H9 (cell line): ENCODE measurements at regions not wholly inside any gene's neighbourhood (a gene's known extent, or its start where the extent isn't known, plus 50 kb on each side); places are given as distances from the start of the nearest gene placed in this dataset.

Source experiments
- DNase-seq: peaks from one replicate; pipeline ENCODE4 v3.0.0-alpha.2; 2017
- H2AFZ ChIP-seq: one replicate; pipeline ENCODE4 v1.6.1; 2013; ENCODE audit warnings: mild to moderate bottlenecking, low read length, control low read depth, moderate library complexity
- H2AK5ac ChIP-seq: 2 replicates; pipeline ENCODE4 v1.6.1; 2013; ENCODE audit warnings: low read length, control low read depth, mixed read lengths; ENCODE audit not compliant: insufficient read length
- H2BK120ac ChIP-seq: one replicate; pipeline ENCODE4 v1.6.1; 2013; ENCODE audit warnings: low read depth, mild to moderate bottlenecking, low read length, control low read depth, inconsistent platforms; ENCODE audit not compliant: poor library complexity, severe bottlenecking
- H2BK12ac ChIP-seq: 2 replicates; pipeline ENCODE4 v1.6.1; 2013; ENCODE audit warnings: low read length, control low read depth, mixed read lengths, low read depth; ENCODE audit not compliant: insufficient read length
- H2BK15ac ChIP-seq: 2 replicates; pipeline ENCODE4 v1.6.1; 2013; ENCODE audit warnings: low read depth, low read length, control low read depth
- H2BK20ac ChIP-seq: one replicate; pipeline ENCODE4 v1.6.1; 2013; ENCODE audit warnings: low read depth, mild to moderate bottlenecking, low read length, control low read depth, inconsistent platforms; ENCODE audit not compliant: poor library complexity, severe bottlenecking
- H2BK5ac ChIP-seq: 2 replicates; pipeline ENCODE4 v1.6.1; 2013; ENCODE audit warnings: low read length, control low read depth, mixed read lengths; ENCODE audit not compliant: insufficient read length
- H3K14ac ChIP-seq: 2 replicates; pipeline ENCODE4 v1.6.1; 2013; ENCODE audit warnings: low read length, control low read depth; ENCODE audit not compliant: insufficient read depth
- H3K18ac ChIP-seq: 2 replicates; pipeline ENCODE4 v1.6.1; 2013; ENCODE audit warnings: low read depth, mild to moderate bottlenecking, mixed read lengths, low read length, control low read depth; ENCODE audit not compliant: insufficient read length
- H3K23ac ChIP-seq: 2 replicates; pipeline ENCODE4 v1.6.1; 2013; ENCODE audit warnings: low read length, control low read depth, mixed read lengths, low read depth; ENCODE audit not compliant: insufficient read length
- H3K23me2 ChIP-seq: 2 replicates; pipeline ENCODE4 v1.6.1; 2013; ENCODE audit warnings: low read depth, mild to moderate bottlenecking, mixed read lengths, low read length, control low read depth; ENCODE audit not compliant: insufficient read length, poor library complexity, severe bottlenecking
- H3K27ac ChIP-seq: 2 replicates; pipeline ENCODE4 v1.5.1; 2013; ENCODE audit warnings: low read length, control low read depth, mixed read lengths, low read depth; ENCODE audit not compliant: insufficient read length
- H3K27me3 ChIP-seq: 2 replicates; pipeline ENCODE4 v1.6.1; 2013; ENCODE audit warnings: low read length, control low read depth, inconsistent platforms; ENCODE audit not compliant: insufficient read depth
- H3K4ac ChIP-seq: 2 replicates; pipeline ENCODE4 v1.6.1; 2013; ENCODE audit warnings: low read depth, mild to moderate bottlenecking, control low read depth, inconsistent platforms, low read length, moderate library complexity
- H3K4me1 ChIP-seq: 2 replicates; pipeline ENCODE4 v1.6.1; 2013; ENCODE audit warnings: low read length, control low read depth, inconsistent platforms; ENCODE audit not compliant: insufficient read depth
- H3K4me2 ChIP-seq: 2 replicates; pipeline ENCODE4 v1.6.1; 2013; ENCODE audit warnings: low read length, control low read depth, mixed read lengths; ENCODE audit not compliant: insufficient read length, insufficient read depth
- H3K56ac ChIP-seq: 2 replicates; pipeline ENCODE4 v1.6.1; 2013; ENCODE audit warnings: low read depth, mild to moderate bottlenecking, mixed read lengths, low read length, control low read depth; ENCODE audit not compliant: insufficient read length
- H3K79me1 ChIP-seq: 2 replicates; pipeline ENCODE4 v1.6.1; 2013; ENCODE audit warnings: low read depth, mild to moderate bottlenecking, moderate library complexity, low read length, control low read depth, inconsistent platforms; ENCODE audit not compliant: insufficient read depth, poor library complexity, severe bottlenecking
- H3K79me2 ChIP-seq: 2 replicates; pipeline ENCODE4 v1.6.1; 2013; ENCODE audit warnings: low read length, control low read depth, inconsistent platforms; ENCODE audit not compliant: insufficient read depth
- H3K9ac ChIP-seq: 2 replicates; pipeline ENCODE4 v1.6.1; 2013; ENCODE audit warnings: low read length, control low read depth, mixed read lengths; ENCODE audit not compliant: insufficient read length; ENCODE audit errors: extremely low read depth
- H3K9me3 ChIP-seq: one replicate; pipeline ENCODE4 v1.6.1; 2013; ENCODE audit warnings: low read depth, low read length, inconsistent platforms; ENCODE audit not compliant: control insufficient read depth
- H3T11ph ChIP-seq: one replicate; pipeline ENCODE4 v1.6.1; 2013; ENCODE audit warnings: mild to moderate bottlenecking, low read length, control low read depth, inconsistent platforms
- H4K20me1 ChIP-seq: one replicate; pipeline ENCODE4 v1.6.1; 2013; ENCODE audit not compliant: control insufficient read depth, insufficient read length, insufficient read depth
- H4K5ac ChIP-seq: 2 replicates; pipeline ENCODE4 v1.6.1; 2013; ENCODE audit warnings: low read depth, mild to moderate bottlenecking, mixed read lengths, low read length, control low read depth; ENCODE audit not compliant: insufficient read length
- H4K8ac ChIP-seq: replicated peaks from 2 replicates; pipeline ENCODE4 v1.6.1; 2013; ENCODE audit warnings: low read length, control low read depth, mixed read lengths, low read depth; ENCODE audit not compliant: insufficient read length
- H4K91ac ChIP-seq: 2 replicates; pipeline ENCODE4 v1.6.1; 2013; ENCODE audit warnings: low read depth, mild to moderate bottlenecking, moderate library complexity, mixed read lengths, low read length, control low read depth; ENCODE audit not compliant: insufficient read length
- H3K27ac Mint-ChIP-seq, 3 experiments: 2 replicates in 2 of 3; 3 replicates in 1 of 3; pipeline ENCODE4 v1.8.0; 2020 to 2021; ENCODE audit warnings: mixed read lengths in 3 of 3, mild to moderate bottlenecking in 1 of 3, moderate library complexity in 1 of 3
- H3K27me3 Mint-ChIP-seq: 2 replicates; pipeline ENCODE4 v1.8.0; 2021; ENCODE audit warnings: low read depth, mild to moderate bottlenecking, moderate library complexity, mixed read lengths
- H3K36me3 Mint-ChIP-seq, 3 experiments: 2 replicates in 2 of 3; 3 replicates in 1 of 3; pipeline ENCODE4 v1.8.0; 2020 to 2021; ENCODE audit warnings: low read depth in 3 of 3, mixed read lengths in 3 of 3; ENCODE audit not compliant: insufficient read depth in 1 of 3
- H3K4me1 Mint-ChIP-seq, 2 experiments: 2 replicates each; pipeline ENCODE4 v1.8.0; 2020; ENCODE audit warnings: mixed read lengths in 2 of 2
- H3K4me3 Mint-ChIP-seq, 2 experiments: 2 replicates in 1 of 2; 3 replicates in 1 of 2; pipeline ENCODE4 v1.8.0; 2020 to 2021; ENCODE audit warnings: mild to moderate bottlenecking in 2 of 2, mixed read lengths in 2 of 2, moderate library complexity in 1 of 2
- H3K9me3 Mint-ChIP-seq, 2 experiments: 2 replicates in 1 of 2; 3 replicates in 1 of 2; pipeline ENCODE4 v1.8.0; 2020; ENCODE audit warnings: mild to moderate bottlenecking in 2 of 2, mixed read lengths in 2 of 2, moderate library complexity in 1 of 2
- CTCF ChIP-seq: fragments of 200-600 bp; sonication (generic); conservative IDR thresholded peaks from 3 replicates; pipeline ENCODE4 v1.8.0; 2021; ENCODE audit warnings: antibody characterized with exemption, mild to moderate bottlenecking
- WGBS: extraction: QIAGEN DNeasy Blood & Tissue Kit; methylation state at CpG from one replicate; pipeline ENCODE4 v1.1.7; 2013; ENCODE audit warnings: missing lambda C conversion rate, low lambda C conversion rate, mixed read lengths; ENCODE audit not compliant: insufficient read length; ENCODE audit errors: extremely low coverage; 5-methylcytosine and 5-hydroxymethylcytosine counted together

GRCh38 chr4:177227636-177228035, 82.0 kb upstream of the NEIL3 start:
- Histone ChIP-seq H3K9ac (no peak overlapping the region), H3T11ph (no peak overlapping the region), H2BK15ac (no peak overlapping the region), H3K23me2 (no peaks in the 10 kb centered on the region), H3K4me1 (no peaks in the 10 kb centered on the region), H2BK12ac (no peak overlapping the region), H3K79me2 (no peaks in the 10 kb centered on the region), H3K23ac (no peak overlapping the region), H3K27me3 (no peaks in the 10 kb centered on the region), H3K14ac (no peak overlapping the region), H2BK5ac (no peak overlapping the region), H3K4ac (no peak overlapping the region), H3K9me3 (no peaks in the 10 kb centered on the region), H2BK20ac (no peak overlapping the region), H3K18ac (no peak overlapping the region), H4K5ac (no peak overlapping the region), H2AFZ (no peak overlapping the region), H4K8ac (no peak overlapping the region), H4K91ac (no peak overlapping the region), H3K27ac (no peak overlapping the region), H2AK5ac (no peak overlapping the region), H3K4me2 (no peak overlapping the region), H3K79me1 (no peaks in the 10 kb centered on the region), H2BK120ac (no peak overlapping the region), H4K20me1 (no peaks in the 10 kb centered on the region), H3K56ac (no peak overlapping the region)
- peaks cover 0 to 2% of the 10 kb centered on the region in 2 experiments; a peak in 1 of 5 replicates for H3K9me3 Mint-ChIP-seq
- H3K4me1 Mint-ChIP-seq = peaks cover 10 to 13% of the 10 kb centered on the region in 2 experiments
- H3K4me3 Mint-ChIP-seq = no peak overlapping the region
- TF ChIP-seq CTCF = no peak
- no peak for DNase-seq
- no peaks in the 10 kb centered on the region for H3K27me3 Mint-ChIP-seq
- no CpG with 5 or more reads among the region's 21 CpGs for WGBS
- no peak overlapping the region for H3K27ac Mint-ChIP-seq
- H3K36me3 Mint-ChIP-seq = no peaks in the 10 kb centered on the region; a peak in 2 of 7 replicates
